HEK293 (cell line): ENCODE measurements at regions not wholly inside any gene's neighbourhood (a gene's known extent, or its start where the extent isn't known, plus 50 kb on each side); places are given as distances from the start of the nearest gene placed in this dataset.

Experiments used
- CTCF ChIA-PET: fragments of 350-600 bp; formaldehyde crosslinking; extraction: SDS; loops from one replicate; lab custom pipeline; 2021; ENCODE audit warnings: antibody characterized with exemption; lab: Yijun Ruan, JAX
- POLR2A ChIA-PET: fragments of 300-600 bp; formaldehyde crosslinking; extraction: SDS; loops from one replicate; lab custom pipeline; 2020; ENCODE audit warnings: antibody characterized with exemption, inconsistent platforms; lab: Yijun Ruan, JAX
- H3K27ac ChIP-seq: fragments of 200-500 bp; sonication (Bioruptor generic); 2 replicates; pipeline ENCODE4 v1.5.1; 2014; ENCODE audit warnings: low read depth, low read length, control low read depth, inconsistent platforms; ENCODE audit errors: extremely low read depth
- H3K36me3 ChIP-seq, 2 experiments: fragments of 200-500 bp in 1 of 2; sonication (Bioruptor generic) in 1 of 2; 1 replicate in 1 of 2; 2 replicates in 1 of 2; pipeline ENCODE4 v1.5.1; 2014 to 2017; ENCODE audit warnings: inconsistent platforms in 2 of 2, low read length in 2 of 2; ENCODE audit not compliant: control insufficient read depth in 2 of 2, insufficient read depth in 1 of 2
- H3K4me1 ChIP-seq: fragments of 200-500 bp; sonication (Bioruptor generic); 2 replicates; pipeline ENCODE4 v1.5.1; 2014; ENCODE audit warnings: mild to moderate bottlenecking, low read length, inconsistent platforms; ENCODE audit not compliant: control insufficient read depth, insufficient read depth
- H3K4me3 ChIP-seq: 2 replicates; pipeline ENCODE4 v1.5.1; 2011; ENCODE audit warnings: low read depth, mild to moderate bottlenecking, control low read depth, low read length, moderate library complexity
- H3K9me3 ChIP-seq: fragments of 200-500 bp; sonication (Bioruptor generic); 2 replicates; pipeline ENCODE4 v1.5.1; 2014; ENCODE audit warnings: low read depth, low read length, inconsistent platforms; ENCODE audit not compliant: control insufficient read depth, insufficient read depth
- INSM2 ChIP-seq: fragments of 450-650 bp; formaldehyde crosslinking; IDR thresholded peaks from 2 replicates; pipeline ENCODE4 v1.5.1; 2016; ENCODE audit warnings: missing biosample characterization, missing genetic modification characterization
- KLF1 ChIP-seq: fragments of 450-650 bp; formaldehyde crosslinking; IDR thresholded peaks from 2 replicates; pipeline ENCODE4 v1.5.1; 2016; ENCODE audit warnings: missing biosample characterization, missing genetic modification characterization
- MYNN ChIP-seq: fragments of 450-650 bp; formaldehyde crosslinking; IDR thresholded peaks from 2 replicates; pipeline ENCODE4 v1.5.1; 2016; ENCODE audit warnings: missing biosample characterization, missing genetic modification characterization, borderline replicate concordance
- PRDM10 ChIP-seq: fragments of 450-650 bp; formaldehyde crosslinking; IDR thresholded peaks from 2 replicates; pipeline ENCODE4 v1.5.1; 2016; ENCODE audit warnings: missing biosample characterization, missing genetic modification characterization
- SP7 ChIP-seq: fragments of 450-650 bp; formaldehyde crosslinking; IDR thresholded peaks from 2 replicates; pipeline ENCODE4 v1.5.1; 2016; ENCODE audit warnings: missing biosample characterization, missing genetic modification characterization
- ZBTB17 ChIP-seq: fragments of 450-650 bp; formaldehyde crosslinking; IDR thresholded peaks from 2 replicates; pipeline ENCODE4 v1.5.1; 2016; ENCODE audit warnings: missing biosample characterization, missing genetic modification characterization
- ZNF16 ChIP-seq: fragments of 450-650 bp; formaldehyde crosslinking; IDR thresholded peaks from 2 replicates; pipeline ENCODE4 v1.5.1; 2016; ENCODE audit warnings: low read depth, missing biosample characterization, missing genetic modification characterization
- ZNF350 ChIP-seq: fragments of 450-650 bp; formaldehyde crosslinking; IDR thresholded peaks from 2 replicates; pipeline ENCODE4 v1.5.0; 2017; ENCODE audit warnings: missing biosample characterization, mild to moderate bottlenecking, missing genetic modification characterization
- ZNF37A ChIP-seq: fragments of 450-650 bp; IDR thresholded peaks from 2 replicates; pipeline ENCODE4 v1.5.1; 2018; ENCODE audit warnings: missing biosample characterization, missing genetic modification characterization
- ZNF510 ChIP-seq: fragments of 450-650 bp; formaldehyde crosslinking; IDR thresholded peaks from 2 replicates; pipeline ENCODE4 v1.5.1; 2018; ENCODE audit warnings: mild to moderate bottlenecking, missing genetic modification characterization, missing biosample characterization; ENCODE audit not compliant: insufficient replicate concordance
- ZNF513 ChIP-seq: fragments of 450-650 bp; IDR thresholded peaks from 2 replicates; pipeline ENCODE4 v1.5.1; 2018; ENCODE audit warnings: missing biosample characterization, missing genetic modification characterization
- ZNF521 ChIP-seq: fragments of 450-650 bp; formaldehyde crosslinking; IDR thresholded peaks from 2 replicates; pipeline ENCODE4 v1.5.1; 2017; ENCODE audit warnings: missing biosample characterization, mild to moderate bottlenecking, missing genetic modification characterization
- ZNF623 ChIP-seq: fragments of 450-650 bp; formaldehyde crosslinking; IDR thresholded peaks from 2 replicates; pipeline ENCODE4 v1.5.1; 2016; ENCODE audit warnings: missing biosample characterization, missing genetic modification characterization
- ZNF664 ChIP-seq: fragments of 450-650 bp; formaldehyde crosslinking; IDR thresholded peaks from 2 replicates; pipeline ENCODE4 v1.5.1; 2016; ENCODE audit warnings: missing biosample characterization, missing genetic modification characterization
- ZNF747 ChIP-seq: fragments of 450-650 bp; formaldehyde crosslinking; IDR thresholded peaks from 2 replicates; pipeline ENCODE4 v1.5.1; 2016; ENCODE audit warnings: missing biosample characterization, missing genetic modification characterization
- ZNF843 ChIP-seq: fragments of 450-650 bp; formaldehyde crosslinking; IDR thresholded peaks from 2 replicates; pipeline ENCODE4 v1.5.1; 2016; ENCODE audit warnings: missing biosample characterization, missing genetic modification characterization
- ZSCAN23 ChIP-seq: fragments of 450-650 bp; formaldehyde crosslinking; IDR thresholded peaks from 2 replicates; pipeline ENCODE4 v1.5.1; 2016; ENCODE audit warnings: missing biosample characterization, missing genetic modification characterization
- TF ChIP-seq, protein P1 (sequence below): fragments of 450-650 bp; IDR thresholded peaks from 2 replicates; pipeline ENCODE4 v1.5.1; 2018; ENCODE audit warnings: missing biosample characterization, mild to moderate bottlenecking, missing genetic modification characterization

DNA sequence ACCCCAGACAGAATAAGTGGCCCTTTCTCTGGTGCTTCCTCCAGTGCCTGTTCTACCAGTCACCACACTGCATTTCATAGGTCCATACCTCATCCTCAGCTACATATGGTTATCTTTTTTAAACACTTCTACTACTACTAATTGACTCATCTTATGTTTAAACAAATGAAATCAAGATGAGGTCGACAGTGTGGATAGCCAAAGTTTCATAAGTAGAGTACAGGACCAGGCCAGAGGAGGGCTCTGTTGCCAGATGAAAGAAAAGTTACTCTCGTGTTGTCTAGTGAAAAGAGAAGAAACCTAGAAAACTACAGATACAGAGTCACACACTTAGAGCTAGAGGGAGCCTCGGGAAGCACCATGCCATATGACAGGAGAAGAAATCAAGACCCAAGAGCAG is 296.1 kb downstream of the VPS13C start:
- H3K27ac ChIP-seq: no peak overlapping the region
- no peaks in the 10 kb centered on the region for H3K4me1 ChIP-seq
- no peak overlapping the region for H3K4me3 ChIP-seq
- TF ChIP-seq PRDM10 (tag by site-specific recombination) (no peak), ZNF16 (tag by site-specific recombination) (no peak), ZNF623 (tag by site-specific recombination) (no peak)
- TF ChIP-seq, protein P1, sequence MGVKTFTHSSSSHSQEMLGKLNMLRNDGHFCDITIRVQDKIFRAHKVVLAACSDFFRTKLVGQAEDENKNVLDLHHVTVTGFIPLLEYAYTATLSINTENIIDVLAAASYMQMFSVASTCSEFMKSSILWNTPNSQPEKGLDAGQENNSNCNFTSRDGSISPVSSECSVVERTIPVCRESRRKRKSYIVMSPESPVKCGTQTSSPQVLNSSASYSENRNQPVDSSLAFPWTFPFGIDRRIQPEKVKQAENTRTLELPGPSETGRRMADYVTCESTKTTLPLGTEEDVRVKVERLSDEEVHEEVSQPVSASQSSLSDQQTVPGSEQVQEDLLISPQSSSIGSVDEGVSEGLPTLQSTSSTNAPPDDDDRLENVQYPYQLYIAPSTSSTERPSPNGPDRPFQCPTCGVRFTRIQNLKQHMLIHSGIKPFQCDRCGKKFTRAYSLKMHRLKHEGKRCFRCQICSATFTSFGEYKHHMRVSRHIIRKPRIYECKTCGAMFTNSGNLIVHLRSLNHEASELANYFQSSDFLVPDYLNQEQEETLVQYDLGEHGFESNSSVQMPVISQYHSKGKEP (tag by site-specific recombination): no peak
- ChIA-PET POLR2A (no interaction called here), CTCF (no interaction called here)
- H3K9me3 ChIP-seq: no peaks in the 10 kb centered on the region
- no peaks in the 10 kb centered on the region for H3K36me3 ChIP-seq

- no peaks in the 10 kb centered on the region for H3K4me1 ChIP-seq
- ChIA-PET CTCF (no interaction called here), POLR2A (no interaction called here)
- no peak overlapping the region for H3K4me3 ChIP-seq
- TF ChIP-seq MYNN (tag by site-specific recombination): no peak
- TF ChIP-seq ZSCAN23 (tag by site-specific recombination): no peak
- no peak for TF ChIP-seq ZNF664 (tag by site-specific recombination)
- no peak for TF ChIP-seq ZNF510 (tag by site-specific recombination)
- no peak for TF ChIP-seq ZNF747 (tag by site-specific recombination)
- TF ChIP-seq KLF1 (tag by site-specific recombination): no peak
- no peak for TF ChIP-seq INSM2 (tag by site-specific recombination)
- TF ChIP-seq ZNF350 (tag by site-specific recombination): no peak
- TF ChIP-seq ZNF521 (tag by site-specific recombination): no peak
- no peak for TF ChIP-seq ZNF843 (tag by site-specific recombination)
- TF ChIP-seq ZBTB17 (tag by site-specific recombination): no peak
- no peak for TF ChIP-seq ZNF513 (tag by site-specific recombination)
- TF ChIP-seq ZNF623 (tag by site-specific recombination): no peak
- no peak for TF ChIP-seq ZNF37A (tag by site-specific recombination)
- TF ChIP-seq SP7: no peak
- no peaks in the 10 kb centered on the region for H3K36me3 ChIP-seq
- no peaks in the 10 kb centered on the region for H3K9me3 ChIP-seq
- H3K27ac ChIP-seq: no peak overlapping the region
These were observed 297.6 kb downstream of the VPS13C start for GRCh38 chr15:61762676-61763075.
